ENCODE measurements at regions not wholly inside any gene's neighbourhood (a gene's known extent, or its start where the extent isn't known, plus 50 kb on each side); places are given as distances from the start of the nearest gene placed in this dataset.
"Not testable (repeated sequence)": the region's sequence is repeated elsewhere in the genome, so short reads cannot be mapped to it uniquely, and the experiment has no call there.

DNA sequence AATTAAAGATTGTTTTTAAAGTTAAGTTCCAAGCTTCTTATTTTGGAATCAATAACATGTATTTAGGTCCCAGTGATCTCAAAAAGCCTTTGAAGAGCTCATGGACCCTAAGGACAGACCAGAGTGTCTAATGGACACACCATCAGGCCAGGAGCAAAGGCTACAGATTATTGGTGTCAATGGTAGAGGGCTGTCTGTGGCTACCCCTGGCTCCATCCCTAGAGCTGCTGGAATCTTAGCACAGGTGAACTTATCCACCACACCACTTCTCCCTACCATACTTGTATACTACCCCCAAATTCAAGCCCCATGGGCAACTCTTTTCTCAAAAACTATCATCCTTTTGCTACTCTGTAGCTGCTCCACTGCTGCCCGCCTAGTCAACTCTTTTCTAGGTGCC lies 79.4 kb upstream of the BEND6 start:
- no peak overlapping the region for H3K4me3 ChIP-seq (ENCODE audit: low read depth, low read length)
- TF ChIP-seq, protein P1, sequence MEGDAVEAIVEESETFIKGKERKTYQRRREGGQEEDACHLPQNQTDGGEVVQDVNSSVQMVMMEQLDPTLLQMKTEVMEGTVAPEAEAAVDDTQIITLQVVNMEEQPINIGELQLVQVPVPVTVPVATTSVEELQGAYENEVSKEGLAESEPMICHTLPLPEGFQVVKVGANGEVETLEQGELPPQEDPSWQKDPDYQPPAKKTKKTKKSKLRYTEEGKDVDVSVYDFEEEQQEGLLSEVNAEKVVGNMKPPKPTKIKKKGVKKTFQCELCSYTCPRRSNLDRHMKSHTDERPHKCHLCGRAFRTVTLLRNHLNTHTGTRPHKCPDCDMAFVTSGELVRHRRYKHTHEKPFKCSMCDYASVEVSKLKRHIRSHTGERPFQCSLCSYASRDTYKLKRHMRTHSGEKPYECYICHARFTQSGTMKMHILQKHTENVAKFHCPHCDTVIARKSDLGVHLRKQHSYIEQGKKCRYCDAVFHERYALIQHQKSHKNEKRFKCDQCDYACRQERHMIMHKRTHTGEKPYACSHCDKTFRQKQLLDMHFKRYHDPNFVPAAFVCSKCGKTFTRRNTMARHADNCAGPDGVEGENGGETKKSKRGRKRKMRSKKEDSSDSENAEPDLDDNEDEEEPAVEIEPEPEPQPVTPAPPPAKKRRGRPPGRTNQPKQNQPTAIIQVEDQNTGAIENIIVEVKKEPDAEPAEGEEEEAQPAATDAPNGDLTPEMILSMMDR (IDR thresholded peaks at IDR 0.05; ENCODE audit: low read depth, low read length) = no peak

DNA sequence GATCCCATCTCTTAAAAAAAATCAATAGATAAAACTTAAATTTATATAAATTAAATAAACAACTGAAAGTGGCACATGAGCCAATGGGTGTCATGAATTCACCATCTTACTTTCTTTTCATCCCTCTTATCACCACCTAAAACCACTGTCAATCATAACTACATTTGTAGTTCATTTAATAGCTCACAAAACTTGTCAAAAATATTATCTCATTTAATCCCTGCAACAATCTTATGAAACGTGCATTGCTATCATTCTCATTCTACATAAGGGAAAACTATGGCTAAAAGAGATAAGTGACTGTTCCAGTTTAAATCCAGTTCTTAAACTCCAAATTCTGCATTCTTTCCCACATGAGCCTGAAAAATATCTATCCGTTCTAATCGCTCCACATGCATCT lies 80.6 kb upstream of the BEND6 start:
- TF ChIP-seq, protein P1 (IDR thresholded peaks at IDR 0.05; ENCODE audit: low read depth, low read length) = no peak
- no peak overlapping the region for H3K4me3 ChIP-seq (ENCODE audit: low read depth, low read length)

DNA sequence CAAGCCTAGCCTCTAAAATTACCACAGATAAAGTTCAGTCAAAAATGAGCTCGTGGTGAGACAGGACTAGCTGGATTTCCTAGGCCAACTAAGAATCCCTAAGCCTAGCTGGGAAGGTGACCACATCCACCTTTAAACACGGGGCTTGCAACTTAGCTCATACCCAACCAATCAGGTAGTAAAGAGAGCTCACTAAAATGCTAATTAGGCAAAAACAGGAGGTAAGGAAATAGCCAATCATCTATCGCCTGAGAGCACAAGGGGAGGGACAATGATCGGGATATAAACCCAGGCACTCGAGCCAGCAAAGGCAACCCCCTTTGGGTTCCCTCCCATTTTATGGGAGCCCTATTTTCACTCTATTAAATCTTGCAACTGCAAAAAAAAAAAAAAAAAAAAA lies 84.9 kb upstream of the BEND6 start:
- not testable (repeated sequence) for H3K4me3 ChIP-seq (ENCODE audit: low read depth, low read length)

DNA sequence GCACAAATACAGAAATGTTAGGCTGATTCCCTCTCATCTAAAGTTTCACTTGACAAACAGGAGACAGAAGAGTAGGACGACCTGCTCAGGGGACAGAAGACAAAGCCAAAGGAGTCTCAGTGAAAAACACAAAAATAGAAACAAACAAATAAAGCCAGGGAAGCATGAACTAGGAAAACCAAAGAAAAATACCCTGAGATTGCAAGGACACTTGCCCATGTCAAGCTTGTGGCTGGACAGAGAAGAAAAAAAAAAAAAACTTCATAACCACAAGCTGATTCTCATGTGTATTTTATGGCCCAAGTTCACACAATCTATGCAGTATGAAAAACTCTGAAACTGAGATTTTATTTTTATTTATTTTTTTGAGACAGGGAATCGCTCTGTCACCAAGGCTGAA lies 85.6 kb upstream of the BEND6 start:
- TF ChIP-seq, protein P1 (IDR thresholded peaks at IDR 0.05; ENCODE audit: low read depth, low read length) = no peak
- no peak overlapping the region for H3K4me3 ChIP-seq (ENCODE audit: low read depth, low read length)

DNA sequence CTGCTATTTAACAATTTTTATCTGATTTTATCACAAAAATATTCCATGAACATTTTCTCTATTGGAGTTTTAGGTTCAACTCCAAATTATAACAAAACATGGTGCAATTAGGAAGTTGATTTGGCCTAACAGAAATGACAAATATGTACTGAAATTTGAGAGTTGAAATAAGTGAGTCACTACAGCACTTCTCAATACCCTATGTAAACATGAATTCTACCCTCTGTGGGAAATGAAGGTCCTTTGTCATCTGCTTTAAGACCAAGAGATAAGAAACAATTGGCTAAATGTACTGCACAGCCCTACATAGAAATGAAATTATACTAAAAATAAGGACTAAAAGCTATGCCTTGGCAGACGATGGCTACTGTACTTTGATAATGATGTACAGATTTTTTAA lies 86.2 kb upstream of the BEND6 start:
- 0 out of 2 replicates have a peak overlapping the region, but pooled peaks have one; percentile 16 for H3K4me3 ChIP-seq (ENCODE audit: low read depth, low read length)
- TF ChIP-seq, protein P1 (IDR thresholded peaks at IDR 0.05; ENCODE audit: low read depth, low read length) = no peak

DNA sequence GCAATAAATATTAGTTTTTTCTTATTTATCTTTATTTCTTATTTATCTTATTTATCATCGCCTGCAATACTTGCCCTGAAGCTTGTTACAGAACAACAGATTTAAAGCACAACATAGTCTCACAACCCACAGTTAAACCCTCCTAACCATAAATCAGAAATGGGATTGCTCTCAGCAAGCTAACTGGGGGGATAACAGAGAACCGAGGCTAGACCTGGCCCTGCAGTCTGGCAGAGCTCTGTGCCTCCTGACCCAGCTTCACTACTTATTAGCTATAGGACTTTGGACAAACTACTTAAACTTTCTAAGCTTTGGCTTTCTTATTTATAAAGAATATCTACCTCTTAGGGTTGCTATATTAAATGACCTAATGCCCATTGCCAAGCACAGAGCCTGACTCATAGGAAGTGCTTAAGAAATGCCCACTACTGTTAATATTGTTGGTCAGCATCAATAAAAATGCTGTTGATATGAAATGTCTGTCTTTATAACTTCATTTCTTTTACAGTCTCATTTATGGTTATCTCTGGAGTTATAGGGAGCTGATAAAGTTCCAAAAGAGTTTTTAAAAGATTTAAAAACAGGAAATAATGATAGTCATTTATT lies 87.9 kb upstream of the BEND6 start:
- H3K4me3 ChIP-seq (ENCODE audit: low read depth, low read length) = no peak overlapping the region
- TF ChIP-seq, protein P1 (IDR thresholded peaks at IDR 0.05; ENCODE audit: low read depth, low read length) = no peak

DNA sequence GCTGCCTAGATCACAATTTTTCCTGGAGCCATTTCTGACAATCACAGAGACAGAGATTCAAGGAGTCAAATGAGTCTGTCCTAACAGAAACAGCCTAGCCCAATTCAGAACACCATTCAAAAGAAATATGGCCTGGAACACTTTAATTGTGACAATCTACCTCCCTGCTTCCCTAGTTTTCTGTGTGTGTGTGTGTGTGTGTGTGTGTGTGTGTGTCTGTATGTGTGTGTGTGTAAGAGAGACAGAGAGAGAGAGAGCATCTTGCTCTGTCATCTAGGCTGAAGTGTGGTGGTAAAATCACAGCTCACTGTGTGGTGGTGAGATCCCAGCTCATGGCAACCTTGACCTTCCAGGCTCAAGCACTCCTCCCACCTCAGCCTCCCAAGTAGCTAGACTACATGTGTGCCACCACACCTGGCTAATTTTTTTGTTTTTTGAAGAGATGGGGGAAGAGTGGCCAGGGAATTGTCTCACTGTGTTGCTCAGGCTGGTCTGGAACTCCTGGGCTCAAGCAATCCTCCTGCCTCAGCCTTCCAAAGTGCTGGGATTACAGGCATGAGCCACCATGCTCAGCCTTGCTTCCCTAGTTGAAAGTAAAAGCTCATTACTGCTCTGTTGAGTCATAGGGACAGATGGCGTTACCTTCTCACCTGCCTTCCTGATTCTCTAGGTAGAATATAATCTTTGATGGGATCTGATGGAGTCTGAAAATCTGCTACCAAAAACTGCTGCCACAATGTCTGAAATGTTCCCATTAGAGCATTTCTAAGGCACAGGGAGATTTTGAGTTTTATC lies 89.6 kb upstream of the BEND6 start:
- TF ChIP-seq, protein P1 (IDR thresholded peaks at IDR 0.05; ENCODE audit: low read depth, low read length) = no peak
- no peak overlapping the region for H3K4me3 ChIP-seq (ENCODE audit: low read depth, low read length)

Measured in WI38 (cell line).